CD4-positive, alpha-beta T cell (primary cell): ENCODE measurements at regions not wholly inside any gene's neighbourhood (a gene's known extent, or its start where the extent isn't known, plus 50 kb on each side); places are given as distances from the start of the nearest gene placed in this dataset.

Source experiments
- ATAC-seq: fragments of 200-7000 bp; cut with Tn5 transposase; one replicate; pipeline ENCODE4 v1.10.0; 2022; ENCODE audit warnings: mild to moderate bottlenecking; ENCODE audit not compliant: poor library complexity
- CTCF ChIA-PET: fragments of 350-600 bp; sonication (Branson Sonifier 250); formaldehyde crosslinking; loops from one replicate; lab custom pipeline; 2021; ENCODE audit warnings: antibody characterized with exemption, inconsistent platforms; lab: Charles Lee
- POLR2A ChIA-PET: fragments of 350-600 bp; sonication (Branson Sonifier 250); formaldehyde crosslinking; loops from one replicate; lab custom pipeline; 2021; ENCODE audit warnings: antibody characterized with exemption, inconsistent platforms; lab: Charles Lee
- DNase-seq, 14 experiments: peaks; one replicate each; pipeline ENCODE4 v3.0.0-alpha.2; 2013 to 2020; ENCODE audit warnings: mixed read lengths in 2 of 14
- H3K27ac ChIP-seq, 2 donors: one replicate each; pipeline versions ENCODE4 v1.5.1 to v1.7.0; 2013; ENCODE audit warnings: low read length in 2 of 2, low read depth in 1 of 2, mild to moderate bottlenecking in 1 of 2
- H3K27me3 ChIP-seq, 2 experiments: 1 replicate in 1 of 2; 2 replicates in 1 of 2; pipeline versions ENCODE4 v1.6.1 to v1.7.0; 2013; ENCODE audit warnings: low read length in 2 of 2, control low read depth in 1 of 2, mild to moderate bottlenecking in 1 of 2, moderate library complexity in 1 of 2; ENCODE audit not compliant: insufficient read depth in 2 of 2, control insufficient read depth in 1 of 2
- H3K36me3 ChIP-seq: one replicate; pipeline ENCODE4 v1.6.1; 2013; ENCODE audit warnings: low read length, control low read depth; ENCODE audit not compliant: insufficient read depth
- H3K4me1 ChIP-seq: one replicate; pipeline ENCODE4 v1.6.1; 2013; ENCODE audit warnings: low read length, control low read depth; ENCODE audit not compliant: insufficient read depth
- H3K4me3 ChIP-seq: one replicate; pipeline ENCODE4 v1.5.1; 2013; ENCODE audit warnings: mild to moderate bottlenecking, low read length, moderate library complexity
- H3K9me3 ChIP-seq, 2 experiments: 1 replicate in 1 of 2; 2 replicates in 1 of 2; pipeline versions ENCODE4 v1.6.1 to v1.7.0; 2013; ENCODE audit warnings: low read length in 2 of 2, mild to moderate bottlenecking in 2 of 2, control low read depth in 1 of 2, moderate library complexity in 1 of 2; ENCODE audit not compliant: control insufficient read depth in 1 of 2, insufficient read depth in 1 of 2
- H3K27ac Mint-ChIP-seq: one replicate; pipeline ENCODE4 v1.8.0; 2020; ENCODE audit warnings: mixed read lengths
- H3K27me3 Mint-ChIP-seq: one replicate; pipeline ENCODE4 v1.8.0; 2021; ENCODE audit warnings: mixed read lengths
- H3K36me3 Mint-ChIP-seq: one replicate; pipeline ENCODE4 v1.8.0; 2021; ENCODE audit warnings: low read depth, mixed read lengths
- H3K4me1 Mint-ChIP-seq: one replicate; pipeline ENCODE4 v1.8.0; 2021; ENCODE audit warnings: low read depth, mixed read lengths
- H3K4me3 Mint-ChIP-seq: one replicate; pipeline ENCODE4 v1.8.0; 2020; ENCODE audit warnings: mild to moderate bottlenecking, mixed read lengths
- H3K9me3 Mint-ChIP-seq: one replicate; pipeline ENCODE4 v1.8.0; 2020; ENCODE audit warnings: mixed read lengths
- CTCF ChIP-seq: fragments of 200-600 bp; IDR thresholded peaks from one replicate; pipeline ENCODE4 v1.8.0; 2022; ENCODE audit warnings: antibody characterized with exemption, mild to moderate bottlenecking
- intact Hi-C, 2 experiments: fragments of 100-400 bp; cut with DNase I in 1 of 2; cut with micrococcal nuclease in 1 of 2; formaldehyde crosslinking; loops; one replicate each; pipeline versions ENCODE4 v1.15.1 to v1.9.0; 2023 to 2025; cut with DNase I, micrococcal nuclease

DNA sequence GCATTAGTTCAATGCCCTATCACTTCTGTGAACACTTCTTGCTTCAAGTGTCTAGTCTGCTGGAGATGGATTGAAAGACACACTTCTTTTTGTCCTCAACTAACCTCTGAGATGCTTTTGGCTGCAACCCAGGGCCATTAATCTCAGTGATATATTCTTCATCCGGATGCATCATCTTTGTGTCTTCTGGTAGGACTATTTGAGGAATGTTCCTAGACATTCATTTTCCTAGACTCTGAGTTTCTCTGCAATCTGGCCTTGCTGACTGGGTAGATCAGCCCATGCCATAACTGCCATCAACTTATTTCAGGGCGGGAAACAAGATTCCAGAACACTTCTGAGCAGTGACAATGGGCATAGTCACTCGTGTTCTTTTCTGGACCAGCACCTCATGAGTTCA, 329.4 kb downstream of the PDGFC start:
- intact Hi-C loops = no loop called here
- no peak for TF ChIP-seq CTCF
- H3K27me3 Mint-ChIP-seq = no peaks in the 10 kb centered on the region

DNA sequence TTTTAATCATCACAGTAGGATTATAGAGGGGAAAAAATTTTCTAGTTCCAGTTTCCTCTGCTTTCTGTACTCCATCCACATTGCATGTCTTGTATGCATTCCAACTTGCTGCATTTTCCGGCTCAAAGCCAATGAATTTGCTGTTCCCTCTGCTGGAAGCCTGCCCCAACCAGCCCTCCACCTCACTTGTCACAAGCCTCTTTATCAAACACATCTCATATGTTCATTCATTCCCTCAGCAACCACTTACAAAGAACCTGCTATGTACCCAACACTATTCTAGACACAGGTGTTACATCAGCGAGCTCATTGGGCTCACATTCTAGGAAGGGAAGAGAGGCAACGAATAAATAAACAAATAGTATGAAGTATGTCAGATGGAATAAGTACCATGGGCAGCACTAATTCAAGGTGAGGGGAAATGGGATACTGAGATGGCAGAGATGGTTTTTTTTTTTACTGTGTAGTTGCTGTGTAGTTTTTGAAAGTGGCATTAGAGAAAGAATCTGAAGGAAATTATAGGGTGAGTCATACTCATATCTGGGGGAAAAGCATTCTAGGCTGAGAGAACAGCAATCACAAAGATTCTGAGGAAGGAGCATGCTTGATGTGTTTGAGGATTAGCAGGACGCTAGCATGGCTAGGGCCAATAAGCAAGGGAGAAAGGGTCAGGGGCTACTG, 332.5 kb downstream of the PDGFC start:
- intact Hi-C loops = no loop called here
- Mint-ChIP-seq H3K4me3 (no peak overlapping the region), H3K9me3 (peaks cover 2% of the 10 kb centered on the region), H3K36me3 (no peaks in the 10 kb centered on the region), H3K4me1 (no peaks in the 10 kb centered on the region), H3K27me3 (no peaks in the 10 kb centered on the region), H3K27ac (no peak overlapping the region)
- no peaks in the 10 kb centered on the region for H3K4me1 ChIP-seq
- H3K27me3 ChIP-seq = no peaks in the 10 kb centered on the region
- H3K27ac ChIP-seq = no peak overlapping the region
- DNase-seq (no peak), ATAC-seq (no peak)
- no peaks in the 10 kb centered on the region for H3K9me3 ChIP-seq
- no peak for TF ChIP-seq CTCF
- ChIA-PET CTCF (no interaction called here), POLR2A (no interaction called here)
- no peak overlapping the region for H3K4me3 ChIP-seq
- no peaks in the 10 kb centered on the region for H3K36me3 ChIP-seq

More for the DNA sequence above, 329.4 kb downstream of the PDGFC start:
- no peak for ATAC-seq
- H3K4me1 ChIP-seq = no peaks in the 10 kb centered on the region
- ChIA-PET CTCF (no interaction called here), POLR2A (no interaction called here)
- no peaks in the 10 kb centered on the region for H3K4me1 Mint-ChIP-seq
- no peak overlapping the region for H3K27ac Mint-ChIP-seq
- H3K4me3 ChIP-seq = no peak overlapping the region
- DNase-seq = no peak
- H3K4me3 Mint-ChIP-seq = no peak overlapping the region
- H3K9me3 Mint-ChIP-seq = peaks cover 2% of the 10 kb centered on the region
- no peaks in the 10 kb centered on the region for H3K36me3 ChIP-seq
- peaks cover 0 to 5% of the 10 kb centered on the region in 2 experiments for H3K9me3 ChIP-seq
- H3K27me3 ChIP-seq = no peaks in the 10 kb centered on the region
- no peak overlapping the region for H3K27ac ChIP-seq
- no peaks in the 10 kb centered on the region for H3K36me3 Mint-ChIP-seq

- Histone ChIP-seq H3K27me3 (no peaks in the 10 kb centered on the region), H3K9me3 (no peaks in the 10 kb centered on the region), H3K36me3 (no peaks in the 10 kb centered on the region), H3K27ac (no peak overlapping the region), H3K4me3 (no peak overlapping the region), H3K4me1 (no peaks in the 10 kb centered on the region)
- Mint-ChIP-seq H3K27ac (no peak overlapping the region), H3K4me3 (no peak overlapping the region), H3K4me1 (no peaks in the 10 kb centered on the region), H3K36me3 (no peaks in the 10 kb centered on the region), H3K9me3 (peaks cover 2% of the 10 kb centered on the region), H3K27me3 (no peaks in the 10 kb centered on the region)
- TF ChIP-seq CTCF = no peak
- ChIA-PET CTCF (interaction anchor here (0.6 kb wide), 1 partner anchor 187 kb away, joined by 3 read pairs; no protein-coding TSS in a partner anchor), POLR2A (no interaction called here)
- intact Hi-C loops = no loop called here
- no peak for DNase-seq
- no peak for ATAC-seq
Measured at GRCh38 chr4:156638334-156638733, 333.3 kb downstream of the PDGFC start.
